Endothelial cell of umbilical vein (primary cell): ENCODE measurements at regions not wholly inside any gene's neighbourhood (a gene's known extent, or its start where the extent isn't known, plus 50 kb on each side); places are given as distances from the start of the nearest gene placed in this dataset.

Experiments
- BruUV-seq: library from RNA; stranded (reverse); fragments of 400-500 nt; replicated peaks from 2 replicates; lab custom pipeline; 2021; lab: Mats Ljungman, UMichigan
- CTCF ChIA-PET: fragments of 300-600, 350-600 bp; sonication (Branson Sonifier 250); formaldehyde crosslinking; loops from one replicate; lab custom pipeline; 2021; ENCODE audit warnings: antibody characterized with exemption, inconsistent platforms; lab: Charles Lee
- POLR2A ChIA-PET: fragments of 300-600, 350-600 bp; sonication (Branson Sonifier 250); formaldehyde crosslinking; loops from one replicate; lab custom pipeline; 2021; ENCODE audit warnings: antibody characterized with exemption, inconsistent platforms; lab: Charles Lee
- DNase-seq: peaks from one replicate; pipeline ENCODE4 v3.0.0-alpha.2; 2011; ENCODE audit warnings: low read depth, low spot score
- FAIRE-seq: peaks from 2 replicates; lab custom pipeline; 2011; peaks lifted over from hg19 to GRCh38; lab: Jason Lieb, UNC
- H2AFZ ChIP-seq: 2 replicates; pipeline ENCODE4 v1.6.0; 2012; ENCODE audit warnings: low read depth, low read length, control low read depth, inconsistent platforms
- H3K27ac ChIP-seq: 2 replicates; pipeline ENCODE4 v1.5.1; 2011; ENCODE audit warnings: low read depth, mild to moderate bottlenecking, control low read depth, low read length, moderate library complexity; ENCODE audit not compliant: insufficient read depth
- H3K27me3 ChIP-seq, 2 experiments: 2 replicates each; pipeline versions ENCODE4 v1.6.0 to v1.6.1; 2011; ENCODE audit warnings: low read length in 2 of 2, mixed read lengths in 1 of 2; ENCODE audit not compliant: control insufficient read depth in 2 of 2, insufficient read depth in 2 of 2
- H3K36me3 ChIP-seq, 2 experiments: 2 replicates in 1 of 2; 3 replicates in 1 of 2; pipeline ENCODE4 v1.5.1; 2011; ENCODE audit warnings: low read length in 2 of 2, mild to moderate bottlenecking in 1 of 2, moderate library complexity in 1 of 2; ENCODE audit not compliant: control insufficient read depth in 2 of 2, insufficient read depth in 2 of 2; ENCODE audit errors: extremely low read depth in 1 of 2
- H3K4me1 ChIP-seq: 3 replicates; pipeline ENCODE4 v1.5.1; 2011; ENCODE audit warnings: mild to moderate bottlenecking, low read length; ENCODE audit not compliant: control insufficient read depth, insufficient read depth; ENCODE audit errors: extremely low read depth
- H3K4me2 ChIP-seq: 2 replicates; pipeline ENCODE4 v1.6.1; 2011; ENCODE audit warnings: low read length, control low read depth, mixed read lengths; ENCODE audit not compliant: insufficient read depth
- H3K4me3 ChIP-seq, 3 experiments: fragments of 200-600 bp in 1 of 3; sonication (generic), shearing (Covaris generic) in 1 of 3; replicated peaks in 1 of 3; 2 replicates each; pipeline ENCODE4 v1.5.1; 2011 to 2016; ENCODE audit warnings: control low read depth in 3 of 3, low read length in 3 of 3, mild to moderate bottlenecking in 2 of 3, inconsistent platforms in 1 of 3, low read depth in 1 of 3, moderate library complexity in 1 of 3; ENCODE audit not compliant: insufficient read depth in 1 of 3
- H3K79me2 ChIP-seq: 2 replicates; pipeline ENCODE4 v1.6.0; 2012; ENCODE audit warnings: low read length, inconsistent platforms; ENCODE audit not compliant: control insufficient read depth, insufficient read depth
- H3K9ac ChIP-seq: replicated peaks from 2 replicates; pipeline ENCODE3; 2011; ENCODE audit warnings: low read length, control low read depth; ENCODE audit not compliant: insufficient read depth; ENCODE audit errors: extremely low read depth
- H3K9me1 ChIP-seq: replicated peaks from 3 replicates; pipeline ENCODE4 v1.6.0; 2011; ENCODE audit warnings: mild to moderate bottlenecking, low read length; ENCODE audit not compliant: control insufficient read depth, insufficient read depth; ENCODE audit errors: extremely low read depth
- H3K9me3 ChIP-seq: replicated peaks from 2 replicates; pipeline ENCODE4 v1.5.1; 2012; ENCODE audit warnings: low read length, inconsistent platforms; ENCODE audit not compliant: control insufficient read depth, insufficient read depth
- H4K20me1 ChIP-seq: replicated peaks from 2 replicates; pipeline ENCODE3; 2011; ENCODE audit warnings: mild to moderate bottlenecking, low read length; ENCODE audit not compliant: control insufficient read depth, insufficient read depth; ENCODE audit errors: extremely low read depth
- EZH2 ChIP-seq: IDR thresholded peaks from 2 replicates; pipeline ENCODE4 v1.6.1; 2012; ENCODE audit warnings: borderline replicate concordance, low read depth, mild to moderate bottlenecking, moderate library complexity, low read length, inconsistent platforms; ENCODE audit not compliant: severe bottlenecking
- FOS ChIP-seq: IDR thresholded peaks from 2 replicates; pipeline ENCODE4 v1.6.1; 2011; ENCODE audit warnings: mild to moderate bottlenecking, low read length, moderate library complexity, borderline replicate concordance; ENCODE audit not compliant: insufficient read depth
- GATA2 ChIP-seq: IDR thresholded peaks from 2 replicates; pipeline ENCODE4 v1.7.0; 2011; ENCODE audit warnings: low read depth, mild to moderate bottlenecking, moderate library complexity, mixed read lengths, low read length; ENCODE audit not compliant: insufficient read length, insufficient read depth
- JUN ChIP-seq: IDR thresholded peaks from 2 replicates; pipeline ENCODE4 v1.6.1; 2011; ENCODE audit warnings: borderline replicate concordance, low read depth; ENCODE audit not compliant: insufficient read length, insufficient read depth
- MYC ChIP-seq: IDR thresholded peaks from one replicate; pipeline ENCODE4 v1.6.1; 2011; ENCODE audit warnings: mild to moderate bottlenecking, low read depth, low read length
- POLR2A ChIP-seq: IDR thresholded peaks from 2 replicates; pipeline ENCODE4 v1.6.1; 2012; ENCODE audit warnings: low read depth, mild to moderate bottlenecking, control low read depth, low read length
- POLR2AphosphoS5 ChIP-seq: IDR thresholded peaks from 2 replicates; pipeline ENCODE4 v1.6.1; 2012; ENCODE audit warnings: low read depth, mild to moderate bottlenecking, control low read depth, low read length, moderate library complexity; ENCODE audit not compliant: insufficient read depth
- dilution Hi-C: fragments of 300-500 bp; cut with MboI; formaldehyde crosslinking; loops from one replicate; pipeline ENCODE4 v1.15.0; 2019; ENCODE audit warnings: low sequenced_read_pairs; ENCODE audit not compliant: extremely low pct_ligation_motif_present
- intact Hi-C: fragments of 100-400 bp; cut with micrococcal nuclease; formaldehyde crosslinking; loops from one replicate; pipeline ENCODE4 v1.10.0; 2022
- TF ChIP-seq, protein P1 (sequence below), 2 donors: IDR thresholded peaks; 1 replicate in 1 of 2; 2 replicates in 1 of 2; pipeline ENCODE4 v1.5.1; 2011; ENCODE audit warnings: low read length in 2 of 2, mild to moderate bottlenecking in 2 of 2, moderate library complexity in 2 of 2, control low read depth in 1 of 2, inconsistent platforms in 1 of 2, low read depth in 1 of 2; ENCODE audit not compliant: insufficient read depth in 1 of 2; ENCODE audit errors: extremely low read depth in 1 of 2
- TF ChIP-seq, protein P2 (sequence below): IDR thresholded peaks from 2 replicates; pipeline ENCODE4 v1.6.1; 2011; ENCODE audit not compliant: insufficient read depth, insufficient read length

DNA sequence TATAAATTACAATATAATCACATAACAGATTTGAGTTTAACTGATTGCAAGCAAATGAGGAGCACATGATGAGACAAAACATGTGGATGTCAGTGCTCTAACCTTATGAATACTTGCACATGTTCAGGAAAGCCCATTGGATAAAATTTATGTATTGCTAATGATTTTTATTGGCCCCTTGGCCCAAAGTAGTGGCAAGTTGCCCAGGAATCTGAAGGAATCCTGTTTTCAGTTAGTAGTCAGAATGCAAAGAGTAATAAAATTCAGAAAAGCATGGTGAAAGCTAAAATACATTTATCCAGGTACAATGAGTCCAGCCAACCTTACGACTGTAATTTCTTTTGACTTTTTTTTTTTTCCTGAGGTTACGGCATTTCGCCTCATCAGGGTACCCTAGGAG lies 1539.4 kb downstream of the EFNB2 start:
- no peak for FAIRE-seq
- Histone ChIP-seq H3K36me3 (no peaks in the 10 kb centered on the region), H3K9me1 (no peaks in the 10 kb centered on the region), H4K20me1 (no peaks in the 10 kb centered on the region), H3K9ac (no peak overlapping the region), H3K27ac (no peak overlapping the region), H3K9me3 (no peaks in the 10 kb centered on the region), H3K27me3 (no peaks in the 10 kb centered on the region), H3K4me3 (no peak overlapping the region), H3K4me2 (no peak overlapping the region), H3K79me2 (no peaks in the 10 kb centered on the region), H2AFZ (no peak overlapping the region), H3K4me1 (no peaks in the 10 kb centered on the region)
- peak; percentile 16 for DNase-seq
- dilution Hi-C loops (no loop called here), intact Hi-C loops (no loop called here)
- ChIA-PET CTCF (no interaction called here), POLR2A (no interaction called here)
- BruUV-seq, result no TSS peak
- TF ChIP-seq, protein P1, sequence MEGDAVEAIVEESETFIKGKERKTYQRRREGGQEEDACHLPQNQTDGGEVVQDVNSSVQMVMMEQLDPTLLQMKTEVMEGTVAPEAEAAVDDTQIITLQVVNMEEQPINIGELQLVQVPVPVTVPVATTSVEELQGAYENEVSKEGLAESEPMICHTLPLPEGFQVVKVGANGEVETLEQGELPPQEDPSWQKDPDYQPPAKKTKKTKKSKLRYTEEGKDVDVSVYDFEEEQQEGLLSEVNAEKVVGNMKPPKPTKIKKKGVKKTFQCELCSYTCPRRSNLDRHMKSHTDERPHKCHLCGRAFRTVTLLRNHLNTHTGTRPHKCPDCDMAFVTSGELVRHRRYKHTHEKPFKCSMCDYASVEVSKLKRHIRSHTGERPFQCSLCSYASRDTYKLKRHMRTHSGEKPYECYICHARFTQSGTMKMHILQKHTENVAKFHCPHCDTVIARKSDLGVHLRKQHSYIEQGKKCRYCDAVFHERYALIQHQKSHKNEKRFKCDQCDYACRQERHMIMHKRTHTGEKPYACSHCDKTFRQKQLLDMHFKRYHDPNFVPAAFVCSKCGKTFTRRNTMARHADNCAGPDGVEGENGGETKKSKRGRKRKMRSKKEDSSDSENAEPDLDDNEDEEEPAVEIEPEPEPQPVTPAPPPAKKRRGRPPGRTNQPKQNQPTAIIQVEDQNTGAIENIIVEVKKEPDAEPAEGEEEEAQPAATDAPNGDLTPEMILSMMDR (IDR thresholded peaks at IDR 0.05; ENCODE audit: extremely low read depth in 1 of 2, insufficient read depth in 1 of 2, low read depth in 1 of 2, low read length in 2 of 2), result no peak
- TF ChIP-seq POLR2AphosphoS5, result no peak
- no peak for TF ChIP-seq FOS
- no peak for TF ChIP-seq EZH2
- no peak for TF ChIP-seq GATA2
- TF ChIP-seq, protein P2, sequence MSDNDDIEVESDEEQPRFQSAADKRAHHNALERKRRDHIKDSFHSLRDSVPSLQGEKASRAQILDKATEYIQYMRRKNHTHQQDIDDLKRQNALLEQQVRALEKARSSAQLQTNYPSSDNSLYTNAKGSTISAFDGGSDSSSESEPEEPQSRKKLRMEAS, result no peak
- no peak for TF ChIP-seq MYC
- no peak for TF ChIP-seq POLR2A
- no peak for TF ChIP-seq JUN
